NCI-H128 (cell line): ENCODE measurements at regions not wholly inside any gene's neighbourhood (a gene's known extent, or its start where the extent isn't known, plus 50 kb on each side); places are given as distances from the start of the nearest gene placed in this dataset.

ENCODE experiments used
- DNase-seq: peaks from one replicate; lab custom pipeline; 2025; ENCODE audit not compliant: unreplicated experiment; lab: John Stamatoyannopoulos, UW

DNA sequence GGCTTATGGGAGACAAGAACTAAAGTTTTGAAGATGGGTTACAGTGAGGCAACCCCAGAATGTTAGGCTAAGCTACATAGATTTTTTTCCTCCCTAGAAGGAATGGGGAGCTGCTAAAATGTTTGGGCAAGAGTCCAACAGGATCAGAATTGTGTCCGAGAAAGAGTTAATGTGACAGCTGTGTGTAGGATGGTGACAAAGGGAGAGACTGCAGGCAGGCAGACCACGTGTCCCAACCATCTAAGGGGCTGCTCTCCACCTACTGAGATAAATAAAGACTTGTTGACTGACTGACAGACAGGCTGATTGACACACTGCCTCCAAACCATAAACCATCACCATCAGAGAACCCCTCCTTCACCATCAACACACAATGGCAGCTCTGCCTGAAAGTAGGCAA is 133.7 kb upstream of the CTTNBP2NL start:
- no peak for DNase-seq

DNA sequence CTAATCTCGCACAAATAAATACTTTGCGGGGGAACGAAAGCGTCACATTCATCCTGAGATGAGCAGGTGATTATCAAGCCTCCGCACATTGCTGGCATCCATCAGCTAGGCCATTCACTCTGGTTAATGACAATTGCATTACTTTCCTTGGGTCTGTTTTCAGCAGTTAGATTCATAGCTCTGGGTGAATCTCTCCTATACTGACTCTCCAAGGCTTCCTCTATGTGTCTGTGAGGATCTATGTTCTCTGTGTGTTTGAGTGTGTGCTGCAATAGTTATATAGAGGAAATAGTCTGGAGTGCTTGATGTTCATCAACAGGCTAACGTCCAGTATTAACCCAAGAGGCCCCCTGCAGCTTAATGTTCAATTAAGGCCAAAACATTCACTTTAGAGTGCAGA is 133.0 kb upstream of the CTTNBP2NL start:
- DNase-seq: no peak

DNA sequence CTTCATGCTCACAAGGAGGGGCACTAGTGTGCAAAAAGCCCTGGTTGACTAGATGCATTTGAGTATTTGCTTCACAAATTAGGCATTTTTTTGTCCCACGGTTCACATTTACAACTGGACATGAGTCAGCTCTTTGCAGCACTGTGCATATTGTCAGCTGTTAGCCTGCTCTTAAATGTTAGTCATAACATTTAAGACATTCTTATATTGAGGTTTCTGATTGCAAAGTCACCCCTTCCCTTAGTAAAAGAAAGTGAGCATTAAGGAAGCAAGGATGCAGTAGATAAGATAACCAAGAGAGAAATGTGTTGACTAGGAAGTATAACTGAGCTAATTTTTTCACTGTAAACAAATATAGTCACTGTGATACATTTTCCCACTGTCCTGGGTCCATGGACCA is 132.6 kb upstream of the CTTNBP2NL start:
- DNase-seq: no peak

DNA sequence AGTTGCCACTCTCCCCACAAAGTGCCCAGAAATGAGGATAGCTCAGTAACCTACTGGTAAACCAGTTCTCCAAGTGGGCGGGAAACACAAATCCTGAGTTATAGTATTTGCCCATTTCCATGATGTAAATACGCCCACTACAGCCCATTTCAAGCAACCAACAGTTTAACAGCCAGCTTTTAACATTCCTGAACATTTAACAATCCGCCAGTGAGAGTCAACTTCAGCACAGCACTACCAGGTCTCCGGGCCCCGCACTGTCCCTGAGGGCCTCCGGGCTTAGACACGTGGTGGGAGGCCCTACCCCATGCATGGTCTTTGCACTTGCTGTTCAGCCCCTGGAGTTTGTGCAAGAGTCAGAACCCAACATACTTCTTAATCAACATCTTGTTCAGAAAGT is 132.0 kb upstream of the CTTNBP2NL start:
- no peak for DNase-seq

DNA sequence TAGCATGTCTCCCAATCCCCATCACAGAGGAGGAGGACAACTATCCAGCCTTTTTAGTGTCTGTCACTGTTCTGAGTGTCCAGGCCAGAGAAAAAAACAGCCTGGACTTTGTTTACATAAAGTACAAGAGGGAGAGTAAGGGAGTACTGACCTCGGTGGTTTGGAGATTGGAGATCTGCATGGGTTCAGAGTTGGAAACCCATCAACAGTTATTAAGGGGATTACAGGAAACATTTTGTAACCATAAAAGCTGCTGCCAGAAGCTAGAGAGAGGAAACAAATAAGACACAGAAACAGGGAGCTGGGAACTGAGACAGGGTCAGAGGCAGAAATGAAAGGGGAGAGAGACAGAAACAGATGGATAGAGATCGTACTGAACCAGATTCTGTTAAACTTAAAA is 131.5 kb upstream of the CTTNBP2NL start:
- DNase-seq: no peak

DNA sequence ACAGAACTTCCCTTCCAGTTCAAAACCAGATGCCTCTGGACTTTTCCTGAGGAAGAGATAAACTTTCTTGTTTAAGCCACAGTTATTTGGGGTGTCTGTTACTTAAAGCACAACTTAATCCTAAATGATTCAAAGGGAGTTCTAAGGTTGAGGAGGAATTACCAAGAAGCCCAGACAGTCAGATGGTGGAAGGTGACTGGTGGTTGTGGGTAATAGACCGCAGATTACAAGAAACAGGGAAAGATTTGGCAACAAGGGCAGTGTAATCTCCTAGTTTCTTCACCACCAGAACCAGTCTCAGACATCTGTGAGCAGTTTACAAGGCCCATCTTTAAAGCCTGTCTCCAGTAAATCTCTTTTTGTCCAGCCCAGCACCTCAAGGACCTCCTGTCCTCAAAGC is 130.1 kb upstream of the CTTNBP2NL start:
- no peak for DNase-seq

DNA sequence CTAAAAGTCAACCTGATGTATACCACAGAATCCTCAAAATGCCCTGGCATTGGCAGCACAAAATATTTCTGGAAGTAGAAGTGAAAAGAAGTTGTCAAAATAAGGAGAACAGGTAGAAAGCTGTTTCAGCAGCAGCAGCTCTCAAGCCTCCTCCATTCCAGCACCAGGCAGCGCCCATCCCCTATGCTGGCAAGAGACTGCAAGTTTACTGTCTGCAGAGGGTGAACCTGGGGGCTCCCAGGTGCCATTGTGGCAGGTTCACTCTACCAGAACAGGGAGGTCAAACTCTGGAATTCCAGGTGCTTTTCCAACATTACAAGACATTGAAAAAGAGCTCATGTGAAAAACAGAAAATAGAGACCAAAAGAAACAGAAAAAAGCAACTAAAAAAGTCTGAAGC is 128.8 kb upstream of the CTTNBP2NL start:
- DNase-seq: no peak

DNA sequence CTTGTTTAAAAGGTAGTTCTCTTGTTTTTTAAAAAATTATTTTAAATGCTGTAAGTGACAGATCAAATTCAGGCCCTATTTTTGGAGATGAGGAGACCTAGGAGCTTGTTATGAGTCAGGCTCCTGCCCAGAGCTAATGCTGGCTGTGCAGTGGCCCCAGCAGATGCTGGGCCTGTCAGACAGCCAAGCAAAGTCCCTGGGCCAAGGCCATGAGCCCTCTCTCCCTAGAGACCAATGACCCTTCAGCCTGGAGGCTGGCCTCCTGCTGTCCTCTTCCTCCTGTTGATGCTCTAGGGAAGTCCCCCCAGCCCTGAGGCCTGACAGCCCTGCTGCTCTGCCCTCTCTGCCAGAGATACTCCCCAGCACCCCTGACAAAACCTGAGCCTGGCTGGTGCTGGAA is 128.1 kb upstream of the CTTNBP2NL start:
- no peak for DNase-seq

DNA sequence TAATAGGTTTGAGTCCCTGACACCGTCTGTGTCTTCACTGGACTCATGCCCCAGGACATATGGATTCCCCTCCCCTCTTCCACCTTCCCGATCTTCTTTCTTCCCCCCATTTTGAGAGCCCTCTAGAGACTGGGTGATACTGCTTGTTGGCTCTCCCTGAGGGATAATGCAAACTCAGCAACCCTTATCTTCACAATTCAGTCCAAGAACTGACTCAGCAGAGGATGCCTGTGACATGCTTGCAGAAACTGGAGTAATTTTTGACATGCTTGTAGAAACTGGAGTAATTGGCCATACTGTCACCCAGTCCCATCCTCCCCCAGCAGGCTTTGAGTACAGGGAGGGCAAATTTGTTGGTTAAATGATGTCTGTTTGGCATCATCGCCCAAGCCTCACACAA is 127.6 kb upstream of the CTTNBP2NL start:
- DNase-seq: no peak

DNA sequence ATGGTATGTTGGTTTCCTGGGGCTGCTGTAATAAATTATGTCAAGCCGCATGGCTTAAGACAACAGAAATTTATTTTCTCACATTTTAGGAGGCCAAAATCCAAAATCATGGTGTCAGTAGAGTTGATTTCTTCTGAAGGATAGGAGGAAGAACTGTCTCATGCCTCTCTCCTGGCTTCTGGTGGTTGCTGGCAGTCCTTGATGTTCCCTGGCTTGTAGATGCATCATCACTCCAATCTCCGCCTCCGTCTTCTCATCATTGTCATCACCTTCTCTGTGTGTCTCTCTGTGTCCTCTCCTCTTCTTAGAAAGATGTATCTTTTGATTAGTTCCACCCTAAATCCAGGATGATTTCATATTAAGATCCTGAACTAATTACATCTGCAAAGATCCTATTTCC is 124.7 kb upstream of the CTTNBP2NL start:
- DNase-seq: no peak

DNA sequence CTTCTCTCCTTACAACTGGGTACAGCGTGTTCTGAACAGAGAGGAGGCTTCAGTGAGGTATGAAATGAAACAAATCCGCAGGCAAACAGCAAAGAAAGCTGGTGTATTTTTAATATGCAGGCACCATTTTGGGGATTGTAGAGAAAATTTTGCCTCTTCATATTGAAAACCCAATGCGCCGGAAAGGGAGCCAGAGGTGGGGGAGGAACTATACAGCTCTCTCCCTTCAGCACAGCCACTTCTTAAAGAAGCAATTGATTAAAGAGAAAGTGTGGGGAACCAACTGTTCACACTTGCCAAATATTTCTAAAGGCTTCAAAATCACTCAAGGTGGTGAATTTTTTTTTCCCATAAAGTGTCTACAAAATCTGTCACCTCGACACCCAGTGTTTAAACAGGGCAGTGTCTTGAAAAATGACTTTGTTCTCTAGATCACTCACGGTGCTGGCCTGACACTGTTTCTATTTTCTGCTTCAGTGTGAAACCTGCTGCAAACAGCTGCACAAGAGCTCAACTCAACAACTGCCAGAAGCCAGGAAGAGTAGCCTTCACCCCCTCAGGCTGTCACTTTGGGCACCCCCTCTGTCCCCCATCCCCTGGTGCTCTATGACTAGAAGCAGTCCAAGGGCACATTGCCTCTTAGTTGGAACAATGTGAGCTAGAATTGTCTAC is 123.8 kb upstream of the CTTNBP2NL start:
- DNase-seq: no peak

DNA sequence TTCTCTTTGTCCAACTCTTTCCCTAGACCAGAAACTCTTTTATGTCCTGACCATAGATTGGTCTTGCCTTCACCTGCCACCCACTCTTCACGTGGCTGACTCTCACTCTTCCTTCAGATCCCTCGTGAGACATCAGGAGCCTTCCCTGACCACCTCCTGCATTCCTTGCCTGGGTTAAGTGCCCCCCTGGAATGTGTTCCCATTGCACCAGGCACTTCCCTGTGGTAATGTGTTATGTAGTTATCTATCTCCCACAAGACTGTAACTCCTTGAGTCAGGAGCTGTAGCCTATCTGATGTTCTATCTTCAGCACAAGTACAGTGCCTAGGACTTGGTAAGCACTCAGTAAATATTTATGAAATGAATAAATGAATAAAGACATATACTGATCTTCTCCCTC is 111.2 kb upstream of the CTTNBP2NL start:
- no peak for DNase-seq

DNA sequence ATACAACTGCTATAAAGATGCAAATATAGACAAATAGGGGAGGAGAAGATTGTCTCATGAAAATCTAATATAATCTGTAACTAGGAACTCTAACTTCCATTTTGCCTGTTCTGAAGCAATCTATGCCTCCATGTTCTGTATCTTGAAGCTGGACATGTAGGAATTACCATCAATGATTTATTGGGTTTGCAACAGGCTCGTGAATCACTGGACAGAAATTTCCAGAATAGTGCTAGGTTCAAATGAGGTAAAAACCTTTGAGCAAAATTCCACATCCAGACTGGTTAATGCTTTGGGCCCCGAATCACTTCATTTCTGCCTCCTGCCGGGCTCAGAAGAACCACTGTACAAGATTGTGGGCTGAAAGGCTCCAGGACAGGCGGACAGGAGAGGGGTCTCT is 110.7 kb upstream of the CTTNBP2NL start:
- DNase-seq: no peak

DNA sequence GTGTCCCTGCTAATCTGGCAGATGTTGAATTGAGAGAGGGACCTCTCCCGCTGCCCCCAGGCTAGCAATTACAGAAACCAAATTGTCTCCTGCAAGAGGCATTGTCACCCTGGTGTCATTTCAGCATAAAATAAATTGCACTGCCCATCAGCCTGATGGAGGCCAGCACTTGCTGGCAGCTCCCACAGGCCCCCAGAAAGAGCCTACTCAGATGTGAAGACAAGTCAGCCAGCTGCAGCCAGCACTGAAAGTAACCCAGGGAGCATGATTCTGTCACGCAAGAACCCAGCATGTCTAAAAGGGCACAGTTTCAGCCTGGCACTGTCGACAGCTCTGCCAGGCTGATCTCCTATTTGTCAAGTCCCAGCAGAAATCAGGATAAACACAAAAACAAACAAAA is 110.3 kb upstream of the CTTNBP2NL start:
- no peak for DNase-seq

DNA sequence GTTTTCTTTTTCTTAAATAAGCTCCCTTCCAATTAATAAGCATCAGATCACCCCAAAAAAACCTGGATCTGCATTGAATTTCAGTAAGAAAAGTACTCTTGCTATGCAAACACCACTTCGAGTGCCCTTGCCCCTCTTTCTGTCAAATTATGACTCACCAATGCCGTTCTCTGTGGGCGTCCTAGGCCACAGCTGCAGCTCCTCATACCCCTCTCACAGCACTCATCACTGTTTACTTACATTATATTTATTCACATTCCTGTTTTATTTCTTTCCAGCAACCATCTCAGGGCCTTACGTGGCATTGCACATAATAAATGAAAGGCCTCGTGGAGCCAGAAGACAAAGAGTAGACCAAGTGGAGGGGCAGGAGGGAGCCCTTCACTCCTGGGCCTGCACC is 99.1 kb upstream of the CTTNBP2NL start:
- DNase-seq: no peak

DNA sequence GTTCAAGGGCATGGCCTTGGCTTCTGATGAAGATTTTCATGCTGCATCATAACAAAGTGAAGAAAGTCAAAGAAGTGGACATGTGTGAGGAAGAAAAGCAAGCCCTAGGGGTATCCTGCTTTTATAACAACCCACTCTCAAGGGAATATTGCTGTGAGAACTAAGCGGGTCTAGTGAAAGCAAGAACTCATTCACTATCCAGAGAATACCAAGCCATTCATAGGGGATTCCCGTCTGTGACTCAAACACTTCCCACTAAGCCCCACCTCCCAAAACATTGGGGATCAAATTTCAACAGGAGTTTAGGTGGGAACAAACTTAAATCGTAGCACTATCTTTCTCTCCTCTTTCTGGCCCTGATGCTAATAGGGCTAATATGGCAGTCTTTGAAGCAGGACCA is 98.5 kb upstream of the CTTNBP2NL start:
- DNase-seq: no peak

DNA sequence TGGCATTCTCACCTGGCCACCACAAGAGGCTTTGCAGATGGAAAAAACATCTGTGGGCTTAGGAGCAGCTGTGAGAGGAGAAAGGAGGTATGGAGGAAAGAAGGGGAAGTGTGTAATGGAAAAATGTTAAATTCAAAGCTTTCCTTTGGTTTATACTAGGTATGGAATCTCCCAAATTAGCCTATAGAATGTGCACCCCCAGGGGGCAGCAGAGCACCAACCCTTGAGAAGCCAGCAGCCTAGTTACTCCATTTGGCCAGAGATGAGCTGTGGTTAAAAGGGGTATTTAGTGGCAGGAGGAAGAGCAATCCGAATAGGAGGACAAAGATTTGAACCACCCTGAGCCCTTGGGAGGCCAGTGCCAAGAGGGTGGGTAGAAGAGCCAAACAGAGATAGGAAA is 97.5 kb upstream of the CTTNBP2NL start:
- DNase-seq: no peak

DNA sequence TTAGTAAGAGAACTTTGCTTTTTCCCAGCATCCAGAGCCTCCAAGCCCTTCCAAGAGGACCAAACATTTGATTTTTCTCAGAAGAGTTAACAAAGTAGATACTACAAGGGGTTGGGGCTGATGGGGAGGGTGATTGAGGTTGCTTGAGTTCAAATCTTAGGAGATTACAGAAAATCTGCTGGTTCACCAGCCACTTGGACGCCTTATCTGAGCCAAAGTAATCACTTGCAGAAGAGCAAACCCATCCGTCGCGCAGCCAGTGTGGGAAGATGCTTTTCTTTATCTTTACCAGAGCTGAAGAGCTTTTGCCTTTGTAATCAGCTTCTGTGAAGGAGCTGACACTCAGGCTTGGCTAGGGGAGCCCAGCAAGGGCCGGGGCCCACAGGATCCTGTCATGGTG is 91.9 kb upstream of the CTTNBP2NL start:
- no peak for DNase-seq

DNA sequence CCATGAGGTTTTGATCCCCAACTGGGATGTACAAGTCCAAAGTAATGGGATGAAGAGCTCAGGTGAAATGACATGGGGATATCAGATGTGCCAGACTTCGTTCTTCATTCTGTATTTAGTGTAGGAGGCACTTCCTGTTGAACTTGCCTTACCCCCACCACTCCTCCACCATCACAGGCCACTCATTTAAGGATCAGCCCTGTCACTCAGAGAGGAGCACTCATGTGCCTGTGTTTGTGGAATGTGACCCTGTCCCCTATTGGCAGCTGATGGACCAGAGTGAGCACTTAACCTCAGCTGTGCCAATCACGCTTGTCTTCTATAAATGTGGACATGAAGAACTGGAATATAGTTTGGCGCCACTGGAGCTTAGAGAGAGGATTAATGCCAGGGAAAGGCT is 91.4 kb upstream of the CTTNBP2NL start:
- DNase-seq: no peak

DNA sequence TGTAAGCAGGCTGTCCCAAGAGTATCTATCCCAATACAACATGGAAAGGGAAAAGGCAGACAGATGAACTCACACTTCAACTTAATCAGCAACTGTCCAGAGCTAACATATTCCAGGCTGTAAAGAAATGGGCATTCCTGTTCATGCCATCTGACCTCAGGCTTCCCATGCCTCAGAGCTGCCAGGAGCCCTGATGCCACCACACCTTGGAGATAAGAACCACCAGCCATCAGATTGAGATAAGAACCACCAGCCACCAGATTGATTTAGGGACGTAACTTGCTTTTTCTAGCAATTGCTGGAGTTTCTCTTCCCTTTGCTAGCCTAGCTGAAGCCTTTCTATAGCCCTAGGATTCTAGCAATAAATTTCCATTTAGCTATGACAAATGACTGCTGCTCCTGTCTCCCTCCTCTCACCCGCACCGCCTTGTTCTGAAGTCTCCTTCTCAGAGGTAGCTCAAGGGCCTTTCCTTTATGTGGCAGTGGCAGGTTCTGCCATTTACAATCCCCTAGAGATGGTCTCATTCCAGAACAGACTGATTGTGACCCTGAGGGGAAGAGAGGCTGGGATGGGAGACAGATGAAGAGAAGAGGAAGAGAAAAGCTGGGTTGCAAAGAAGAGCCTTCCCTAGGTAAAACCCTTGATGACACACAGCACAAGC is 88.0 kb upstream of the CTTNBP2NL start:
- no peak for DNase-seq

DNA sequence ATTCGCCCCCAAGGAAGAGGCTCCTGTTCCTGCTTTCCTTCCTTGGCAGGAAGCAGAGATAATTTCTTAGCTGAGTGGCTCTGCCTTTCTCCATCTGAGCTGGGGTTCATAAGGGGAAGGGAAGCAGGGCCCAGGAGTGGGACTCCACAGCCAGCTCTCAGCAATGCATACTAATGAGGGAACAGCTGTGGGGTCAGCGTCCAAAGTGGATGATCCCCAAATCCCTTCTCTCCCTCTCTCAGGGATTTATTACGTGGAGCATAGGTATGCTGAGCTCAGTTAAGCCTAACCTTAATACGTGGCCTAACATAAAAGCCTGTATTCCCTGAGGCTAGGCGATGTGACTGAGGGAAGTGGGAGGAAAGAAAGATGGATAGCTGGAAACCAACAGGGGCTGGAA is 87.3 kb upstream of the CTTNBP2NL start:
- DNase-seq: no peak

DNA sequence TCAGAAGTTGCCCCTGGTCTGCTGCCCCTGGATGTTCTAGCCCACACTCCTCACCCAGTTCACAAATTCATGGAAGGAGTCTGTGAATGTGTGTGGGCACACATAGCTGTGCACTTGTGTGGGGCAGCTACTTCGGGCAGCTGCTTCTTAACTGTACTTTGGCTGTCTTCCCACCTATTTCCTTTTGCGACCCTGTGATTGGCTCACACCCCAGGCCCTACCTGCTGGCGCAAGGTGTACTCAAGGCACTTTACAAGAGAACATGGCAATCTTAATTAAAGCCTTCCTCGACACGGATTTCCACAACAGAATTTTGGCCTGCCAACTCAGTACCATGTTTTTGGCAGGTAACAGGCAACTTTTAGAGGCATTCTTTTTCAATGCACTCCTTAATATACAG is 86.5 kb upstream of the CTTNBP2NL start:
- DNase-seq: no peak

DNA sequence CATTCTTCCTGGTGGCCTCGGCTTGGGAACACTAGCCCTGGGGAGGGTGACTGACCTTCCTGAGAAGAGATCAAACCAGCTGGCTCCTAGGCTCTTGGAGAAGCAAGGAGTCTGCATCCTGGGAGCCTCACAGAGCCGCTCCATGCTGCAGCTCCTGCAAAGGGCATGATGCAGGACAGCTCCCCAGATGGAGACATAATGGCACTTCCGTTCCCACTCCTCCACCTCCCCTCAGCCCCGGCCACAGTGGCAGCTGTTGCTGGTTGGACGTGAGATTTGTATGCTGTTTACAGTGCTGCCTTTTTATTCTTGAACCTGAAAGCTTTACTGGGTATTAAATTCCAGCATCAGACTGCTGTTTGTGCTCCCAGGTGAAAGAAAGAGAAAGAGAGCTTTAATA is 83.7 kb upstream of the CTTNBP2NL start:
- no peak for DNase-seq
